H9 (cell line): ENCODE measurements at regions not wholly inside any gene's neighbourhood (a gene's known extent, or its start where the extent isn't known, plus 50 kb on each side); places are given as distances from the start of the nearest gene placed in this dataset.

Source experiments
- DNase-seq: peaks from one replicate; pipeline ENCODE4 v3.0.0-alpha.2; 2017
- H2AFZ ChIP-seq: one replicate; pipeline ENCODE4 v1.6.1; 2013; ENCODE audit warnings: mild to moderate bottlenecking, low read length, control low read depth, moderate library complexity
- H2AK5ac ChIP-seq: 2 replicates; pipeline ENCODE4 v1.6.1; 2013; ENCODE audit warnings: low read length, control low read depth, mixed read lengths; ENCODE audit not compliant: insufficient read length
- H2BK120ac ChIP-seq: one replicate; pipeline ENCODE4 v1.6.1; 2013; ENCODE audit warnings: low read depth, mild to moderate bottlenecking, low read length, control low read depth, inconsistent platforms; ENCODE audit not compliant: poor library complexity, severe bottlenecking
- H2BK12ac ChIP-seq: 2 replicates; pipeline ENCODE4 v1.6.1; 2013; ENCODE audit warnings: low read length, control low read depth, mixed read lengths, low read depth; ENCODE audit not compliant: insufficient read length
- H2BK15ac ChIP-seq: 2 replicates; pipeline ENCODE4 v1.6.1; 2013; ENCODE audit warnings: low read depth, low read length, control low read depth
- H2BK20ac ChIP-seq: one replicate; pipeline ENCODE4 v1.6.1; 2013; ENCODE audit warnings: low read depth, mild to moderate bottlenecking, low read length, control low read depth, inconsistent platforms; ENCODE audit not compliant: poor library complexity, severe bottlenecking
- H2BK5ac ChIP-seq: 2 replicates; pipeline ENCODE4 v1.6.1; 2013; ENCODE audit warnings: low read length, control low read depth, mixed read lengths; ENCODE audit not compliant: insufficient read length
- H3K14ac ChIP-seq: 2 replicates; pipeline ENCODE4 v1.6.1; 2013; ENCODE audit warnings: low read length, control low read depth; ENCODE audit not compliant: insufficient read depth
- H3K18ac ChIP-seq: 2 replicates; pipeline ENCODE4 v1.6.1; 2013; ENCODE audit warnings: low read depth, mild to moderate bottlenecking, mixed read lengths, low read length, control low read depth; ENCODE audit not compliant: insufficient read length
- H3K23ac ChIP-seq: 2 replicates; pipeline ENCODE4 v1.6.1; 2013; ENCODE audit warnings: low read length, control low read depth, mixed read lengths, low read depth; ENCODE audit not compliant: insufficient read length
- H3K23me2 ChIP-seq: 2 replicates; pipeline ENCODE4 v1.6.1; 2013; ENCODE audit warnings: low read depth, mild to moderate bottlenecking, mixed read lengths, low read length, control low read depth; ENCODE audit not compliant: insufficient read length, poor library complexity, severe bottlenecking
- H3K27ac ChIP-seq: 2 replicates; pipeline ENCODE4 v1.5.1; 2013; ENCODE audit warnings: low read length, control low read depth, mixed read lengths, low read depth; ENCODE audit not compliant: insufficient read length
- H3K27me3 ChIP-seq: 2 replicates; pipeline ENCODE4 v1.6.1; 2013; ENCODE audit warnings: low read length, control low read depth, inconsistent platforms; ENCODE audit not compliant: insufficient read depth
- H3K4ac ChIP-seq: 2 replicates; pipeline ENCODE4 v1.6.1; 2013; ENCODE audit warnings: low read depth, mild to moderate bottlenecking, control low read depth, inconsistent platforms, low read length, moderate library complexity
- H3K4me1 ChIP-seq: 2 replicates; pipeline ENCODE4 v1.6.1; 2013; ENCODE audit warnings: low read length, control low read depth, inconsistent platforms; ENCODE audit not compliant: insufficient read depth
- H3K4me2 ChIP-seq: 2 replicates; pipeline ENCODE4 v1.6.1; 2013; ENCODE audit warnings: low read length, control low read depth, mixed read lengths; ENCODE audit not compliant: insufficient read length, insufficient read depth
- H3K56ac ChIP-seq: 2 replicates; pipeline ENCODE4 v1.6.1; 2013; ENCODE audit warnings: low read depth, mild to moderate bottlenecking, mixed read lengths, low read length, control low read depth; ENCODE audit not compliant: insufficient read length
- H3K79me1 ChIP-seq: 2 replicates; pipeline ENCODE4 v1.6.1; 2013; ENCODE audit warnings: low read depth, mild to moderate bottlenecking, moderate library complexity, low read length, control low read depth, inconsistent platforms; ENCODE audit not compliant: insufficient read depth, poor library complexity, severe bottlenecking
- H3K79me2 ChIP-seq: 2 replicates; pipeline ENCODE4 v1.6.1; 2013; ENCODE audit warnings: low read length, control low read depth, inconsistent platforms; ENCODE audit not compliant: insufficient read depth
- H3K9ac ChIP-seq: 2 replicates; pipeline ENCODE4 v1.6.1; 2013; ENCODE audit warnings: low read length, control low read depth, mixed read lengths; ENCODE audit not compliant: insufficient read length; ENCODE audit errors: extremely low read depth
- H3K9me3 ChIP-seq: one replicate; pipeline ENCODE4 v1.6.1; 2013; ENCODE audit warnings: low read depth, low read length, inconsistent platforms; ENCODE audit not compliant: control insufficient read depth
- H3T11ph ChIP-seq: one replicate; pipeline ENCODE4 v1.6.1; 2013; ENCODE audit warnings: mild to moderate bottlenecking, low read length, control low read depth, inconsistent platforms
- H4K20me1 ChIP-seq: one replicate; pipeline ENCODE4 v1.6.1; 2013; ENCODE audit not compliant: control insufficient read depth, insufficient read length, insufficient read depth
- H4K5ac ChIP-seq: 2 replicates; pipeline ENCODE4 v1.6.1; 2013; ENCODE audit warnings: low read depth, mild to moderate bottlenecking, mixed read lengths, low read length, control low read depth; ENCODE audit not compliant: insufficient read length
- H4K8ac ChIP-seq: replicated peaks from 2 replicates; pipeline ENCODE4 v1.6.1; 2013; ENCODE audit warnings: low read length, control low read depth, mixed read lengths, low read depth; ENCODE audit not compliant: insufficient read length
- H4K91ac ChIP-seq: 2 replicates; pipeline ENCODE4 v1.6.1; 2013; ENCODE audit warnings: low read depth, mild to moderate bottlenecking, moderate library complexity, mixed read lengths, low read length, control low read depth; ENCODE audit not compliant: insufficient read length
- H3K27ac Mint-ChIP-seq, 3 experiments: 2 replicates in 2 of 3; 3 replicates in 1 of 3; pipeline ENCODE4 v1.8.0; 2020 to 2021; ENCODE audit warnings: mixed read lengths in 3 of 3, mild to moderate bottlenecking in 1 of 3, moderate library complexity in 1 of 3
- H3K27me3 Mint-ChIP-seq: 2 replicates; pipeline ENCODE4 v1.8.0; 2021; ENCODE audit warnings: low read depth, mild to moderate bottlenecking, moderate library complexity, mixed read lengths
- H3K36me3 Mint-ChIP-seq, 3 experiments: 2 replicates in 2 of 3; 3 replicates in 1 of 3; pipeline ENCODE4 v1.8.0; 2020 to 2021; ENCODE audit warnings: low read depth in 3 of 3, mixed read lengths in 3 of 3; ENCODE audit not compliant: insufficient read depth in 1 of 3
- H3K4me1 Mint-ChIP-seq, 2 experiments: 2 replicates each; pipeline ENCODE4 v1.8.0; 2020; ENCODE audit warnings: mixed read lengths in 2 of 2
- H3K4me3 Mint-ChIP-seq, 2 experiments: 2 replicates in 1 of 2; 3 replicates in 1 of 2; pipeline ENCODE4 v1.8.0; 2020 to 2021; ENCODE audit warnings: mild to moderate bottlenecking in 2 of 2, mixed read lengths in 2 of 2, moderate library complexity in 1 of 2
- H3K9me3 Mint-ChIP-seq, 2 experiments: 2 replicates in 1 of 2; 3 replicates in 1 of 2; pipeline ENCODE4 v1.8.0; 2020; ENCODE audit warnings: mild to moderate bottlenecking in 2 of 2, mixed read lengths in 2 of 2, moderate library complexity in 1 of 2
- WGBS: extraction: QIAGEN DNeasy Blood & Tissue Kit; methylation state at CpG from one replicate; pipeline ENCODE4 v1.1.7; 2013; ENCODE audit warnings: missing lambda C conversion rate, low lambda C conversion rate, mixed read lengths; ENCODE audit not compliant: insufficient read length; ENCODE audit errors: extremely low coverage; 5-methylcytosine and 5-hydroxymethylcytosine counted together
- TF ChIP-seq, protein P1 (sequence below): fragments of 200-600 bp; sonication (generic); conservative IDR thresholded peaks from 3 replicates; pipeline ENCODE4 v1.8.0; 2021; ENCODE audit warnings: antibody characterized with exemption, mild to moderate bottlenecking

- H3K27ac ChIP-seq, result no peak overlapping the region
- H4K5ac ChIP-seq, result no peak overlapping the region
- H2BK15ac ChIP-seq, result no peak overlapping the region
- no peak overlapping the region for H2BK5ac ChIP-seq
- no peak for DNase-seq
- Mint-ChIP-seq H3K27me3 (no peaks in the 10 kb centered on the region; the same call in 1 of the 2 replicates), H3K36me3 (0 out of 7 replicates have a peak, but pooled peaks cover 0 to under 1% (median 0%) of the 10 kb centered on the region in 3 experiments), H3K9me3 (peaks cover 0 to 10% of the 10 kb centered on the region in 2 experiments; a peak in 2 of 5 replicates), H3K4me1 (peaks cover 5 to 11% of the 10 kb centered on the region in 2 experiments), H3K4me3 (no peak overlapping the region), H3K27ac (no peak overlapping the region)
- WGBS, result no CpG with 5 or more reads among the region's 7 CpGs
- H3K79me1 ChIP-seq, result no peaks in the 10 kb centered on the region
- H3K4me2 ChIP-seq, result no peak overlapping the region
- no peak overlapping the region for H4K8ac ChIP-seq
- H3T11ph ChIP-seq, result no peak overlapping the region
- H3K9ac ChIP-seq, result no peak overlapping the region
- H3K9me3 ChIP-seq, result no peaks in the 10 kb centered on the region
- no peak overlapping the region for H3K23ac ChIP-seq
- no peak overlapping the region for H2AK5ac ChIP-seq
- no peaks in the 10 kb centered on the region for H4K20me1 ChIP-seq
- no peak overlapping the region for H3K56ac ChIP-seq
- no peak overlapping the region for H2BK12ac ChIP-seq
- H4K91ac ChIP-seq, result no peak overlapping the region
- H3K23me2 ChIP-seq, result no peaks in the 10 kb centered on the region
- H3K18ac ChIP-seq, result no peak overlapping the region
- H2BK120ac ChIP-seq, result no peak overlapping the region
- TF ChIP-seq, protein P1, sequence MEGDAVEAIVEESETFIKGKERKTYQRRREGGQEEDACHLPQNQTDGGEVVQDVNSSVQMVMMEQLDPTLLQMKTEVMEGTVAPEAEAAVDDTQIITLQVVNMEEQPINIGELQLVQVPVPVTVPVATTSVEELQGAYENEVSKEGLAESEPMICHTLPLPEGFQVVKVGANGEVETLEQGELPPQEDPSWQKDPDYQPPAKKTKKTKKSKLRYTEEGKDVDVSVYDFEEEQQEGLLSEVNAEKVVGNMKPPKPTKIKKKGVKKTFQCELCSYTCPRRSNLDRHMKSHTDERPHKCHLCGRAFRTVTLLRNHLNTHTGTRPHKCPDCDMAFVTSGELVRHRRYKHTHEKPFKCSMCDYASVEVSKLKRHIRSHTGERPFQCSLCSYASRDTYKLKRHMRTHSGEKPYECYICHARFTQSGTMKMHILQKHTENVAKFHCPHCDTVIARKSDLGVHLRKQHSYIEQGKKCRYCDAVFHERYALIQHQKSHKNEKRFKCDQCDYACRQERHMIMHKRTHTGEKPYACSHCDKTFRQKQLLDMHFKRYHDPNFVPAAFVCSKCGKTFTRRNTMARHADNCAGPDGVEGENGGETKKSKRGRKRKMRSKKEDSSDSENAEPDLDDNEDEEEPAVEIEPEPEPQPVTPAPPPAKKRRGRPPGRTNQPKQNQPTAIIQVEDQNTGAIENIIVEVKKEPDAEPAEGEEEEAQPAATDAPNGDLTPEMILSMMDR, result no peak
- no peaks in the 10 kb centered on the region for H3K79me2 ChIP-seq
- no peak overlapping the region for H3K4ac ChIP-seq
- H3K27me3 ChIP-seq, result no peaks in the 10 kb centered on the region
- no peaks in the 10 kb centered on the region for H3K4me1 ChIP-seq
- H2BK20ac ChIP-seq, result no peak overlapping the region
- H3K14ac ChIP-seq, result no peak overlapping the region
- H2AFZ ChIP-seq, result no peak overlapping the region
These were observed 192.6 kb upstream of the IRX4 start for GRCh38 chr5:2075365-2075764.
